Lung (tissue), 9 donors: ENCODE measurements at regions not wholly inside any gene's neighbourhood (a gene's known extent, or its start where the extent isn't known, plus 50 kb on each side); places are given as distances from the start of the nearest gene placed in this dataset.
A peak's percentile ranks its signal among the peaks of the same experiment; 100 is the strongest.
"Not testable (repeated sequence)": the region's sequence is repeated elsewhere in the genome, so short reads cannot be mapped to it uniquely, and the experiment has no call there.

Experiments used
- ATAC-seq: fragments of 200-7000 bp; cut with Tn5 transposase; one replicate; pipeline ENCODE4 v1.9.1; 2020; ENCODE audit warnings: moderate number of reproducible peaks; ENCODE audit not compliant: insufficient read depth, low FRiP score
- DNase-seq, 3 donors: peaks; one replicate each; pipeline ENCODE4 v3.0.0-alpha.2; 2013 to 2017
- H3K27ac ChIP-seq, 2 donors: one replicate each; pipeline ENCODE4 v1.5.1; 2013; ENCODE audit warnings: mild to moderate bottlenecking in 2 of 2, moderate library complexity in 2 of 2, control low read depth in 1 of 2, inconsistent platforms in 1 of 2, low read depth in 1 of 2, low read length in 1 of 2
- H3K27me3 ChIP-seq, 3 donors: one replicate each; pipeline ENCODE4 v1.5.1; 2013; ENCODE audit warnings: low read length in 2 of 3; ENCODE audit not compliant: control insufficient read depth in 3 of 3, insufficient read depth in 3 of 3
- H3K36me3 ChIP-seq, 4 donors: one replicate each; pipeline ENCODE4 v1.5.1; 2013; ENCODE audit warnings: low read length in 4 of 4, mild to moderate bottlenecking in 1 of 4, moderate library complexity in 1 of 4; ENCODE audit not compliant: control insufficient read depth in 4 of 4, insufficient read depth in 4 of 4
- H3K4me1 ChIP-seq, 5 donors: one replicate each; pipeline ENCODE4 v1.5.1; 2013; ENCODE audit warnings: low read length in 5 of 5, mild to moderate bottlenecking in 2 of 5, moderate library complexity in 1 of 5; ENCODE audit not compliant: control insufficient read depth in 5 of 5, insufficient read depth in 5 of 5
- H3K4me3 ChIP-seq: one replicate; pipeline ENCODE4 v1.5.1; 2013; ENCODE audit warnings: mild to moderate bottlenecking, control low read depth, moderate library complexity
- H3K9ac ChIP-seq, 2 donors: one replicate each; pipeline ENCODE4 v1.5.1; 2013; ENCODE audit warnings: low read length in 2 of 2, control low read depth in 1 of 2; ENCODE audit not compliant: insufficient read depth in 1 of 2
- H3K9me3 ChIP-seq, 4 donors: one replicate each; pipeline ENCODE4 v1.5.1; 2013; ENCODE audit warnings: low read length in 3 of 4, mild to moderate bottlenecking in 1 of 4, moderate library complexity in 1 of 4; ENCODE audit not compliant: control insufficient read depth in 4 of 4, insufficient read depth in 3 of 4
- whole genome bisulfite sequencing, 2 donors: extraction: QIAGEN DNeasy Blood & Tissue Kit; methylation state at CpG; one replicate each; pipeline ENCODE4 v1.1.7; 2013; 5-methylcytosine and 5-hydroxymethylcytosine counted together
- donor health status: Bipolar disorder and iron deficiency.
- donor health status: healthy.
- donor health status: DM: yes; HTN: yes; CAD: no.

GRCh38 chr11:71710171-71710671 is 122.8 kb upstream of the DEFB108B start:
- H3K4me3 ChIP-seq, H3K27ac ChIP-seq: not testable (repeated sequence)
- peak overlapping the region in 1 of 2 donors; percentile 55 for H3K9ac ChIP-seq

GRCh38 chr11:71710701-71711385 is 122.2 kb upstream of the DEFB108B start:
- not testable (repeated sequence) for H3K4me3 ChIP-seq, H3K27me3 ChIP-seq, H3K9me3 ChIP-seq, H3K36me3 ChIP-seq, H3K27ac ChIP-seq, H3K9ac ChIP-seq, DNase-seq, ATAC-seq
- peaks cover 0 to 30% (median 6%) of the 10 kb centered on the region in 5 donors for H3K4me1 ChIP-seq
- WGBS, 2 donors = 80 to 85% methylated on average over 10 of the region's 10 CpGs

More at GRCh38 chr11:71710171-71710671, 122.8 kb upstream of the DEFB108B start:
- not testable (repeated sequence) for H3K27me3 ChIP-seq, H3K9me3 ChIP-seq, H3K36me3 ChIP-seq, ATAC-seq
- peak; percentile 41 to 60 (median 49) for DNase-seq
- H3K4me1 ChIP-seq = peaks cover 0 to 30% (median 6%) of the 10 kb centered on the region in 5 donors
- 42 to 55% methylated on average over 16 of the region's 16 CpGs for whole genome bisulfite sequencing, 2 donors

GRCh38 chr11:71712350-71712749 is 120.7 kb upstream of the DEFB108B start:
- DNase-seq, H3K4me3 ChIP-seq, H3K36me3 ChIP-seq, H3K9ac ChIP-seq, H3K27me3 ChIP-seq, ATAC-seq, H3K9me3 ChIP-seq, H3K27ac ChIP-seq: not testable (repeated sequence)
- WGBS, 2 donors = 93 to 94% methylated on average over 2 of the region's 2 CpGs
- H3K4me1 ChIP-seq = peaks cover 0 to 21% (median 6%) of the 10 kb centered on the region in 5 donors

- not testable (repeated sequence) for H3K36me3 ChIP-seq, ATAC-seq, H3K9me3 ChIP-seq, H3K9ac ChIP-seq, H3K27ac ChIP-seq, H3K27me3 ChIP-seq, DNase-seq, H3K4me3 ChIP-seq
- peaks cover 0 to 21% (median 6%) of the 10 kb centered on the region in 5 donors for H3K4me1 ChIP-seq
- WGBS, 2 donors = 38 to 72% methylated on average over 5 of the region's 5 CpGs
These were observed 120.2 kb upstream of the DEFB108B start for GRCh38 chr11:71712846-71713245.

GRCh38 chr11:71714510-71714909 is 118.5 kb upstream of the DEFB108B start:
- peaks cover 0 to 16% (median 6%) of the 10 kb centered on the region in 5 donors for H3K4me1 ChIP-seq
- not testable (repeated sequence) for H3K36me3 ChIP-seq, H3K27ac ChIP-seq, H3K9me3 ChIP-seq, DNase-seq, H3K4me3 ChIP-seq, H3K9ac ChIP-seq, ATAC-seq, H3K27me3 ChIP-seq
- WGBS, 2 donors = 86 to 91% methylated on average over 6 of the region's 6 CpGs

- H3K27ac ChIP-seq, H3K4me1 ChIP-seq, H3K9ac ChIP-seq, H3K4me3 ChIP-seq, ATAC-seq, H3K36me3 ChIP-seq, DNase-seq, H3K9me3 ChIP-seq, H3K27me3 ChIP-seq: not testable (repeated sequence)
- 79 to 84% methylated on average over 8 to 10 of the region's 11 CpGs for WGBS, 2 donors
These were observed 111.2 kb upstream of the DEFB108B start for GRCh38 chr11:71721840-71722239.

- DNase-seq, H3K4me3 ChIP-seq, H3K27ac ChIP-seq, H3K36me3 ChIP-seq, H3K9ac ChIP-seq, H3K9me3 ChIP-seq, H3K4me1 ChIP-seq, ATAC-seq, H3K27me3 ChIP-seq: not testable (repeated sequence)
- WGBS, 2 donors = 81 to 84% methylated on average over 5 of the region's 5 CpGs
These were observed 109.0 kb upstream of the DEFB108B start for GRCh38 chr11:71723991-71724390.

GRCh38 chr11:71730748-71731147 is 102.3 kb upstream of the DEFB108B start:
- not testable (repeated sequence) for H3K27ac ChIP-seq, H3K9ac ChIP-seq, H3K36me3 ChIP-seq, H3K9me3 ChIP-seq, H3K27me3 ChIP-seq, H3K4me3 ChIP-seq, ATAC-seq, H3K4me1 ChIP-seq, DNase-seq
- 88 to 95% methylated on average over 7 to 8 of the region's 8 CpGs for WGBS, 2 donors
